Loucy (cell line): ENCODE measurements at regions not wholly inside any gene's neighbourhood (a gene's known extent, or its start where the extent isn't known, plus 50 kb on each side); places are given as distances from the start of the nearest gene placed in this dataset.

Experiments used
- CTCF ChIP-seq: fragments of 200-600 bp; sonication (generic); conservative IDR thresholded peaks from 2 replicates; pipeline ENCODE4 v1.5.1; 2014; ENCODE audit warnings: mild to moderate bottlenecking, antibody characterized with exemption, low read length
- EZH2phosphoT487 ChIP-seq: fragments of 200-600 bp; IDR thresholded peaks from 2 replicates; pipeline ENCODE4 v1.6.1; 2018; ENCODE audit warnings: antibody characterized with exemption, mild to moderate bottlenecking, moderate library complexity, borderline replicate concordance

- TF ChIP-seq CTCF = no peak
- TF ChIP-seq EZH2phosphoT487 = no peak
Observed at GRCh38 chr7:106347229-106347833, 62.5 kb upstream of the NAMPT start.
